Calu3 (cell line): ENCODE measurements at regions not wholly inside any gene's neighbourhood (a gene's known extent, or its start where the extent isn't known, plus 50 kb on each side); places are given as distances from the start of the nearest gene placed in this dataset.
"Not testable (repeated sequence)": the region's sequence is repeated elsewhere in the genome, so short reads cannot be mapped to it uniquely, and the experiment has no call there.

Experiments used
- BruUV-seq: library from RNA; stranded (reverse); fragments of 400-500 nt; replicated peaks from 2 replicates; lab custom pipeline; 2021; lab: Mats Ljungman, UMichigan
- CTCF ChIA-PET: fragments of 300-600 bp; sonication (Branson Sonifier 250); formaldehyde crosslinking; loops from one replicate; lab custom pipeline; 2022; ENCODE audit warnings: antibody characterized with exemption; lab: Charles Lee
- DNase-seq: peaks from one replicate; pipeline ENCODE4 v3.0.0; 2022
- H3K27ac Mint-ChIP-seq: one replicate; pipeline ENCODE4 v1.8.0; 2022; ENCODE audit warnings: mixed read lengths; ENCODE audit not compliant: unreplicated experiment
- H3K27me3 Mint-ChIP-seq: one replicate; pipeline ENCODE4 v1.8.0; 2022; ENCODE audit warnings: mixed read lengths; ENCODE audit not compliant: unreplicated experiment
- H3K36me3 Mint-ChIP-seq: one replicate; pipeline ENCODE4 v1.8.0; 2022; ENCODE audit warnings: mild to moderate bottlenecking, moderate library complexity, mixed read lengths; ENCODE audit not compliant: insufficient read depth, unreplicated experiment
- H3K4me1 Mint-ChIP-seq: one replicate; pipeline ENCODE4 v1.8.0; 2022; ENCODE audit warnings: mild to moderate bottlenecking, low read depth, mixed read lengths; ENCODE audit not compliant: unreplicated experiment
- H3K4me3 Mint-ChIP-seq: one replicate; pipeline ENCODE4 v1.8.0; 2022; ENCODE audit warnings: mild to moderate bottlenecking, low read depth, moderate library complexity, mixed read lengths; ENCODE audit not compliant: unreplicated experiment
- H3K9me3 Mint-ChIP-seq: one replicate; pipeline ENCODE4 v1.8.0; 2022; ENCODE audit warnings: low read depth, mixed read lengths; ENCODE audit not compliant: unreplicated experiment
- intact Hi-C: fragments of 100-400 bp; cut with micrococcal nuclease; formaldehyde crosslinking; loops from one replicate; pipeline ENCODE4 v1.10.0; 2022; ENCODE audit not compliant: unreplicated experiment
- TF ChIP-seq, protein P1 (sequence below): fragments of 200-600 bp; IDR thresholded peaks from one replicate; pipeline ENCODE4 v1.8.0; 2022; ENCODE audit warnings: antibody characterized with exemption; ENCODE audit not compliant: unreplicated experiment

GRCh38 chr6:49121970-49122369 lies 341.1 kb downstream of the MMUT start:
- no peaks in the 10 kb centered on the region for H3K27me3 Mint-ChIP-seq
- no peaks in the 10 kb centered on the region for H3K36me3 Mint-ChIP-seq
- TF ChIP-seq, protein P1, sequence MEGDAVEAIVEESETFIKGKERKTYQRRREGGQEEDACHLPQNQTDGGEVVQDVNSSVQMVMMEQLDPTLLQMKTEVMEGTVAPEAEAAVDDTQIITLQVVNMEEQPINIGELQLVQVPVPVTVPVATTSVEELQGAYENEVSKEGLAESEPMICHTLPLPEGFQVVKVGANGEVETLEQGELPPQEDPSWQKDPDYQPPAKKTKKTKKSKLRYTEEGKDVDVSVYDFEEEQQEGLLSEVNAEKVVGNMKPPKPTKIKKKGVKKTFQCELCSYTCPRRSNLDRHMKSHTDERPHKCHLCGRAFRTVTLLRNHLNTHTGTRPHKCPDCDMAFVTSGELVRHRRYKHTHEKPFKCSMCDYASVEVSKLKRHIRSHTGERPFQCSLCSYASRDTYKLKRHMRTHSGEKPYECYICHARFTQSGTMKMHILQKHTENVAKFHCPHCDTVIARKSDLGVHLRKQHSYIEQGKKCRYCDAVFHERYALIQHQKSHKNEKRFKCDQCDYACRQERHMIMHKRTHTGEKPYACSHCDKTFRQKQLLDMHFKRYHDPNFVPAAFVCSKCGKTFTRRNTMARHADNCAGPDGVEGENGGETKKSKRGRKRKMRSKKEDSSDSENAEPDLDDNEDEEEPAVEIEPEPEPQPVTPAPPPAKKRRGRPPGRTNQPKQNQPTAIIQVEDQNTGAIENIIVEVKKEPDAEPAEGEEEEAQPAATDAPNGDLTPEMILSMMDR = no peak
- no peak for DNase-seq
- BruUV-seq = no TSS peak
- CTCF ChIA-PET = no interaction called here
- H3K4me3 Mint-ChIP-seq = no peak overlapping the region
- H3K27ac Mint-ChIP-seq = no peak overlapping the region
- no peaks in the 10 kb centered on the region for H3K9me3 Mint-ChIP-seq
- no peaks in the 10 kb centered on the region for H3K4me1 Mint-ChIP-seq
- intact Hi-C loops = no loop called here

- intact Hi-C loops = no loop called here
- H3K4me1 Mint-ChIP-seq = no peaks in the 10 kb centered on the region
- no peak overlapping the region for H3K4me3 Mint-ChIP-seq
- no peaks in the 10 kb centered on the region for H3K9me3 Mint-ChIP-seq
- DNase-seq = no peak
- no peaks in the 10 kb centered on the region for H3K36me3 Mint-ChIP-seq
- TF ChIP-seq, protein P1 = no peak
- CTCF ChIA-PET = no interaction called here
- H3K27ac Mint-ChIP-seq = no peak overlapping the region
- H3K27me3 Mint-ChIP-seq = no peaks in the 10 kb centered on the region
- no TSS peak for BruUV-seq
Observed at GRCh38 chr6:49118478-49118877, 344.6 kb downstream of the MMUT start.

DNA sequence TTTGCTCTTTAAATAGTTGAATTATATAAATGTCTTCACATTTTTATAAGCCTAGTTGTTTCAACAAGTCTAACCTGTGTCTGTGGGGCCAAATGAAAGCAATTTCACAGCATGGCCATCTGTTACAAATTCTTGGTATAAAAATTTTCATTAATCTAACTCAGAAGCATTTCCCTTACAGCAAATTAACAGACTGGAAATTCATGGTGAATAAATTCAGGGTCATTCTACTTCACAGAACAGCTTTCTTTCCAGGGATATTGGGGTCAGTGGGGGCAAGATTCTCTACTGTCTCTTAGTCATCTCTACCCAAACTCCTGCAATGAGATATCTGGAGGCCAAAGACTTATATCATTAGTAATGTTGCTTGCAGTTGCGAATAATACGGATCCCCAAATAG lies 352.1 kb downstream of the MMUT start:
- TF ChIP-seq, protein P1 = no peak
- H3K36me3 Mint-ChIP-seq = no peaks in the 10 kb centered on the region
- no peak overlapping the region for H3K27ac Mint-ChIP-seq
- H3K4me3 Mint-ChIP-seq = no peak overlapping the region
- BruUV-seq = no TSS peak
- no peaks in the 10 kb centered on the region for H3K27me3 Mint-ChIP-seq
- H3K9me3 Mint-ChIP-seq = no peaks in the 10 kb centered on the region
- DNase-seq = no peak
- CTCF ChIA-PET = no interaction called here
- no peaks in the 10 kb centered on the region for H3K4me1 Mint-ChIP-seq
- intact Hi-C loops = no loop called here

GRCh38 chr6:49097664-49098063 lies 365.4 kb downstream of the MMUT start:
- intact Hi-C loops, BruUV-seq, H3K36me3 Mint-ChIP-seq, H3K9me3 Mint-ChIP-seq, DNase-seq, H3K4me1 Mint-ChIP-seq, H3K27me3 Mint-ChIP-seq, H3K4me3 Mint-ChIP-seq, CTCF ChIA-PET, H3K27ac Mint-ChIP-seq: not testable (repeated sequence)

- no TSS peak for BruUV-seq
- intact Hi-C loops = no loop called here
- no peak overlapping the region for H3K4me3 Mint-ChIP-seq
- peaks cover 8% of the 10 kb centered on the region for H3K9me3 Mint-ChIP-seq
- no peaks in the 10 kb centered on the region for H3K4me1 Mint-ChIP-seq
- H3K27me3 Mint-ChIP-seq = no peaks in the 10 kb centered on the region
- DNase-seq = no peak
- TF ChIP-seq, protein P1 = no peak
- H3K36me3 Mint-ChIP-seq = no peaks in the 10 kb centered on the region
- CTCF ChIA-PET = interaction anchor here (0.6 kb wide), 1 partner anchor 569 kb away, joined by 3 read pairs; no protein-coding TSS in a partner anchor
- no peak overlapping the region for H3K27ac Mint-ChIP-seq
Observed at GRCh38 chr6:49097116-49097515, 365.9 kb downstream of the MMUT start.
